ENCODE measurements at regions not wholly inside any gene's neighbourhood (a gene's known extent, or its start where the extent isn't known, plus 50 kb on each side); places are given as distances from the start of the nearest gene placed in this dataset.

DNA sequence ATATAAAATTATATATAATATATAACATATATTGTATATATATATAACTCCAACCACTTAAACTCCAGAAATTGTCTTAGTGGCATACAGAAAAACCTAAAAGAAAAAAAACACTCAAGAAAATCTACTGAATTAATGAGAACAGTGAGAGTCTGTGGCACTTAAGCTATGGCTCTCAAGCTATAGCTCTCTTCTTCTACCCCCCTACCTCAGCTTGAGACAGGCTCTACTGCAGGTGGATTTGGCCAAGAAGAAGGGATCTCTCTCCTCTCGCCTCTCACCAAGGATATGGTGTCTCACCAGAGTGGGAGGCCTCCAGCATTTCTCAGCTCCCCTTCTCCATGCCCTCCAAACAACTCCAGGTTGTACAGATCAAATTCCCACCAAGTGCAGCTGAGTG is 64.5 kb upstream of the DAB2 start:
- Histone ChIP-seq H3K4ac (ENCODE audit: low read depth, low read length) (no peak overlapping the region), H3K14ac (ENCODE audit: insufficient read depth, low read length) (no peak overlapping the region), H3T11ph (ENCODE audit: low read length) (no peak overlapping the region), H4K91ac (ENCODE audit: insufficient read length, low read depth, low read length) (no peak overlapping the region), H3K18ac (ENCODE audit: insufficient read length, low read depth, low read length) (no peak overlapping the region), H3K9me3 (ENCODE audit: control insufficient read depth, low read depth, low read length) (no peaks in the 10 kb centered on the region), H3K9ac (ENCODE audit: extremely low read depth, insufficient read length, low read length) (no peak overlapping the region), H3K79me1 (ENCODE audit: insufficient read depth, low read depth, low read length, poor library complexity, severe bottlenecking) (no peaks in the 10 kb centered on the region), H4K5ac (ENCODE audit: insufficient read length, low read depth, low read length) (no peak overlapping the region), H2AFZ (ENCODE audit: low read length) (no peak overlapping the region), H2BK120ac (ENCODE audit: low read depth, low read length, poor library complexity, severe bottlenecking) (no peak overlapping the region), H3K27me3 (ENCODE audit: insufficient read depth, low read length) (no peaks in the 10 kb centered on the region), H2AK5ac (ENCODE audit: insufficient read length, low read length) (no peak overlapping the region), H2BK5ac (ENCODE audit: insufficient read length, low read length) (no peak overlapping the region), H2BK15ac (ENCODE audit: low read depth, low read length) (no peak overlapping the region), H2BK20ac (ENCODE audit: low read depth, low read length, poor library complexity, severe bottlenecking) (no peak overlapping the region), H3K27ac (ENCODE audit: insufficient read length, low read depth, low read length) (no peak overlapping the region), H3K56ac (ENCODE audit: insufficient read length, low read depth, low read length) (no peak overlapping the region), H3K4me1 (ENCODE audit: insufficient read depth, low read length) (peaks cover 1% of the 10 kb centered on the region; the same call in 1 of the 2 replicates), H2BK12ac (ENCODE audit: insufficient read length, low read depth, low read length) (no peak overlapping the region), H3K4me2 (ENCODE audit: insufficient read depth, insufficient read length, low read length) (no peak overlapping the region), H4K8ac (replicated peaks; ENCODE audit: insufficient read length, low read depth, low read length) (no peak overlapping the region), H3K79me2 (ENCODE audit: insufficient read depth, low read length) (no peaks in the 10 kb centered on the region), H3K23me2 (ENCODE audit: insufficient read length, low read depth, low read length, poor library complexity, severe bottlenecking) (no peaks in the 10 kb centered on the region), H4K20me1 (ENCODE audit: control insufficient read depth, insufficient read depth, insufficient read length) (no peaks in the 10 kb centered on the region), H3K23ac (ENCODE audit: insufficient read length, low read depth, low read length) (no peak overlapping the region)
- Mint-ChIP-seq H3K27ac (no peak overlapping the region), H3K36me3 (ENCODE audit: insufficient read depth in 1 of 3, low read depth in 3 of 3) (0 out of 7 replicates have a peak, but pooled peaks cover 0 to 4% (median 0%) of the 10 kb centered on the region in 3 experiments), H3K4me3 (no peak overlapping the region), H3K4me1 (peaks cover 0 to 3% of the 10 kb centered on the region in 2 experiments; a peak in 2 of 4 replicates), H3K9me3 (peaks cover 1 to 3% of the 10 kb centered on the region in 2 experiments; a peak in 4 of 5 replicates), H3K27me3 (ENCODE audit: low read depth) (no peaks in the 10 kb centered on the region)
- DNase-seq: no peak
- WGBS (ENCODE audit: extremely low coverage, insufficient read length, low lambda C conversion rate): no CpG with 5 or more reads among the region's 1 CpG
- TF ChIP-seq, protein P1, sequence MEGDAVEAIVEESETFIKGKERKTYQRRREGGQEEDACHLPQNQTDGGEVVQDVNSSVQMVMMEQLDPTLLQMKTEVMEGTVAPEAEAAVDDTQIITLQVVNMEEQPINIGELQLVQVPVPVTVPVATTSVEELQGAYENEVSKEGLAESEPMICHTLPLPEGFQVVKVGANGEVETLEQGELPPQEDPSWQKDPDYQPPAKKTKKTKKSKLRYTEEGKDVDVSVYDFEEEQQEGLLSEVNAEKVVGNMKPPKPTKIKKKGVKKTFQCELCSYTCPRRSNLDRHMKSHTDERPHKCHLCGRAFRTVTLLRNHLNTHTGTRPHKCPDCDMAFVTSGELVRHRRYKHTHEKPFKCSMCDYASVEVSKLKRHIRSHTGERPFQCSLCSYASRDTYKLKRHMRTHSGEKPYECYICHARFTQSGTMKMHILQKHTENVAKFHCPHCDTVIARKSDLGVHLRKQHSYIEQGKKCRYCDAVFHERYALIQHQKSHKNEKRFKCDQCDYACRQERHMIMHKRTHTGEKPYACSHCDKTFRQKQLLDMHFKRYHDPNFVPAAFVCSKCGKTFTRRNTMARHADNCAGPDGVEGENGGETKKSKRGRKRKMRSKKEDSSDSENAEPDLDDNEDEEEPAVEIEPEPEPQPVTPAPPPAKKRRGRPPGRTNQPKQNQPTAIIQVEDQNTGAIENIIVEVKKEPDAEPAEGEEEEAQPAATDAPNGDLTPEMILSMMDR (conservative IDR thresholded peaks at IDR 0.05): no peak

All from H9 (cell line).